ENCODE measurements at regions not wholly inside any gene's neighbourhood (a gene's known extent, or its start where the extent isn't known, plus 50 kb on each side); places are given as distances from the start of the nearest gene placed in this dataset.

DNA sequence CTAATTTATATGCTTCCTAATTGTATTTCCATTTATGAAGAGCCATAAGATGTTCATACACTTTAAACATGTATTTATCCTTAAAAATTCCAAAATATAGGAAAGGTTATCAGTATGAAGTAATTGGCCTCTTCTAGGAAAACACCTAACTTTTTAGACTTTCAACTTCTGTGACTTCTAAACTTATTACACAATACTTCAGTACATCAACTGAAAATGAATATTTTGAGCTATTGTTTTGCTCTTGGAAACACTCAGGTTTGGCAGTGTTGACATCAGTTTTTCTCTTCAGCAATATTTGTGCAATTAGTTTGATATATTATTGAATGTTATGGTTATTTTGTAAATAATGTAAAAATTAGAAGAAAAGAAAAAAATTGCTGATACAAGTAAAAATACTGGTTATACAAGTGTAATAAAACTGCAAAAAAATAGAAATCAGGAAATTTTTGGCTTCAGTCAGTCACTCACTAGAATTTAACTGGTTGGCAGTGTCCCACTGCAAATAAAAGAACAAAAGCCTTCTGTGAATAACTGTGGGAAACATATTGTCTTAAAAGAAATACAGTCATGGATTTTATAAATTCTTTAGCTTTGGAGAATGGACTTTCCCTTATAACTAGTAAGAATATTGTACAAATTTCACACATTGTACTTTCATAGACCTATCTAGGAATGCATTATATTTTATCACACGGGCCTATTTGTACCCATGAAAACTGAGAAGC, 635.9 kb downstream of the TLE1 start:
- no peak for TF ChIP-seq EZH2 (IDR thresholded peaks at IDR 0.05; ENCODE audit: low read depth, low read length, severe bottlenecking)
- TF ChIP-seq, protein P1, sequence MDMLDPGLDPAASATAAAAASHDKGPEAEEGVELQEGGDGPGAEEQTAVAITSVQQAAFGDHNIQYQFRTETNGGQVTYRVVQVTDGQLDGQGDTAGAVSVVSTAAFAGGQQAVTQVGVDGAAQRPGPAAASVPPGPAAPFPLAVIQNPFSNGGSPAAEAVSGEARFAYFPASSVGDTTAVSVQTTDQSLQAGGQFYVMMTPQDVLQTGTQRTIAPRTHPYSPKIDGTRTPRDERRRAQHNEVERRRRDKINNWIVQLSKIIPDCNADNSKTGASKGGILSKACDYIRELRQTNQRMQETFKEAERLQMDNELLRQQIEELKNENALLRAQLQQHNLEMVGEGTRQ (IDR thresholded peaks at IDR 0.05; ENCODE audit: low read length): no peak
- TF ChIP-seq POLR2AphosphoS5 (IDR thresholded peaks at IDR 0.05; ENCODE audit: low read depth, low read length): no peak
